ENCODE measurements at regions not wholly inside any gene's neighbourhood (a gene's known extent, or its start where the extent isn't known, plus 50 kb on each side); places are given as distances from the start of the nearest gene placed in this dataset.

DNA sequence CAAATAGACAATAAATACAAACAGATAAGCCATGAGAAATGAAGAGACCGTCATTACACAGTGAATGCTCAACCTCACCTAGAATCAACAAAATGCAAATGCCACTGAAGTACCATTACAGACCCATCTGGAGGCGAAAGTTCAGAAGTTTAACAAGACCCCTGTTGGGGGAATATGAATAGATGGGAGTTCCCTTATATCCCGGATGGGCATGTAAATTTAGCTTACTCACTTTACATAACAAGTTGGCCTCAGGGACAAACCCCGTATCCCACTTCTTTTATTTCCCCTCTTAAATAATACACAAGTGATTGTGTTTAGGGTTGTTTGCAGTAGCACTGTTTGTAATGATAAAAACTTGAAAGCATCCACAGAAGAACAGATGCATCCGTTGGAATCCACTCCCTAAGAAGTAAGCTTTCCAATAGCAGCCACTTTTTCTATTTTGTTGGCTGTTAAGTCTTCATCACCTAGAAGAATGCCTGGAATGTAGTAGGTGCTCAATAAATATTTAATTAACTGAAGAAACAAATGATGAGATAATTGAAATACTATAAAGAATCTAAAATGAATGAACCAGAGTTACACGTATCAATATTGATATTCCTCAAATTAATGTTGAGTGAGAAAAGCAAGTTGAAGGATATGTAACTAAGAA is 1076.3 kb upstream of the TENM3 start:
- TF ChIP-seq, protein P1, sequence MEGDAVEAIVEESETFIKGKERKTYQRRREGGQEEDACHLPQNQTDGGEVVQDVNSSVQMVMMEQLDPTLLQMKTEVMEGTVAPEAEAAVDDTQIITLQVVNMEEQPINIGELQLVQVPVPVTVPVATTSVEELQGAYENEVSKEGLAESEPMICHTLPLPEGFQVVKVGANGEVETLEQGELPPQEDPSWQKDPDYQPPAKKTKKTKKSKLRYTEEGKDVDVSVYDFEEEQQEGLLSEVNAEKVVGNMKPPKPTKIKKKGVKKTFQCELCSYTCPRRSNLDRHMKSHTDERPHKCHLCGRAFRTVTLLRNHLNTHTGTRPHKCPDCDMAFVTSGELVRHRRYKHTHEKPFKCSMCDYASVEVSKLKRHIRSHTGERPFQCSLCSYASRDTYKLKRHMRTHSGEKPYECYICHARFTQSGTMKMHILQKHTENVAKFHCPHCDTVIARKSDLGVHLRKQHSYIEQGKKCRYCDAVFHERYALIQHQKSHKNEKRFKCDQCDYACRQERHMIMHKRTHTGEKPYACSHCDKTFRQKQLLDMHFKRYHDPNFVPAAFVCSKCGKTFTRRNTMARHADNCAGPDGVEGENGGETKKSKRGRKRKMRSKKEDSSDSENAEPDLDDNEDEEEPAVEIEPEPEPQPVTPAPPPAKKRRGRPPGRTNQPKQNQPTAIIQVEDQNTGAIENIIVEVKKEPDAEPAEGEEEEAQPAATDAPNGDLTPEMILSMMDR (IDR thresholded peaks at IDR 0.05; ENCODE audit: control extremely low read depth, extremely low read depth): no peak
- H3K9me3 ChIP-seq (ENCODE audit: control insufficient read depth in 4 of 4, insufficient read depth in 3 of 4, low read length in 3 of 4): peaks cover 0 to 4% (median 0%) of the 10 kb centered on the region in 4 donors
- H3K36me3 ChIP-seq (ENCODE audit: control insufficient read depth in 4 of 4, insufficient read depth in 4 of 4, low read length in 4 of 4): no peaks in the 10 kb centered on the region
- ATAC-seq (ENCODE audit: insufficient read depth, low FRiP score): no peak
- H3K4me3 ChIP-seq: no peak overlapping the region
- no peak for DNase-seq
- no peaks in the 10 kb centered on the region for H3K27me3 ChIP-seq (ENCODE audit: control insufficient read depth in 3 of 3, insufficient read depth in 3 of 3, low read length in 2 of 3)
- H3K4me1 ChIP-seq (ENCODE audit: control insufficient read depth in 5 of 5, insufficient read depth in 5 of 5, low read length in 5 of 5): peaks cover 0 to 7% (median 0%) of the 10 kb centered on the region in 5 donors
- H3K27ac ChIP-seq (ENCODE audit: low read depth in 1 of 2, low read length in 1 of 2): no peak overlapping the region
- H3K9ac ChIP-seq (ENCODE audit: insufficient read depth in 1 of 2, low read length in 2 of 2): no peak overlapping the region
- 55 to 60% methylated on average over 6 of the region's 6 CpGs for WGBS, 2 donors

DNA sequence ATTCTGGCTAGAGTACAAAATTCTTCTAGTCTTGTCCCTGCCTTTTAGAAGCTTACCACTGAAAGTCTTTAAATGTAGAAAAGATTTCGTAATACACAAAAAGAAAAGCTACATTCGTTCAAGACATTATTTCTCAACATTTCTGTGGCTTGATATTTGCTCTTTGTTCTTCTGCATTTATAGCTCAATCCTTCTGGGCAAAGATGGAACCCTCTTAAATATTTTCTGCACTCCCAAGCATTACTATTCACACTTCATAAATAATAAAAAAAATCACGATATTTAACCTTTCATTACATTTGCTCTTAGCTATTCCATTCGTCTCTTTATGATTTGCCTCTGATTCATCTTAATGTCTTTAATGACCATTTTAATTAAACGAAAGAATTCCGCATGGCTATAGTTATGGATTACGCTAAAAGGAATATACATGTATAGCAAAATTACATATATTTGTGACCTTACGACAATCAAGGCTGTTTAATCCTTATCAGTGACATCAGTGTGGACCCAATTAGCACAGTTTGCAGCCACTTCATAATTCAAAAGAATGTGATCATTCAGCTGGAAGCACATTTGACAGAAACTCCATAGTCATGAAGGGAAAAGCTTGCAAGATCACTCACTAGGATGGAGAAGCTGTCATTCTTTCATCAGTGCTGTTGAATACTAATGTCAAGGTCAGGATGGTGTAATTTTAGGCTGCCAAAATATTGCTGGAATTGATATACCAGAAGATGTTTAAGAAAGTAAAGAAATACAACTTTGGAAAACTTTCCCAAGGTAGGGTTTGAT is 1075.0 kb upstream of the TENM3 start:
- TF ChIP-seq, protein P1 (IDR thresholded peaks at IDR 0.05; ENCODE audit: control extremely low read depth, extremely low read depth): no peak

DNA sequence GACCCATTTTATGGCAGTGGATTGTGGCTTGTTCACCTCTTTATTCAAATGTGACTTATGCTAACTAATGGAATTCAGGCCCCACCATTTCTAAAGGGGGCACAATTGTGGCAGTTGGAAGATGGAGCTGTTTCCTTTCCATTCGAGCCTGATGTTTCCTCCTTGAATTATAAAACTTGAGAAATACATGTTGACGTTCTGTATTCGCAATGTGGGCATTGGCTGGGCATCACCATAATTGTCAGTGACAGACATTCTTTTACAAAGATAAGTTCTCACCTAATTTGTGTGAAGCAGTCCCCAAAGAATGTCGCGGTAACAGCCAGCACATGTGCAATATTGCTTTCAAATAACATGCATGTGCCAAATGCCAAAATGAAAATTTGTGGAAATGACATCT is 1070.2 kb upstream of the TENM3 start:
- ATAC-seq (ENCODE audit: insufficient read depth, low FRiP score): no peak
- Histone ChIP-seq H3K9ac (ENCODE audit: insufficient read depth in 1 of 2, low read length in 2 of 2) (no peak overlapping the region), H3K4me1 (ENCODE audit: control insufficient read depth in 5 of 5, insufficient read depth in 5 of 5, low read length in 5 of 5) (no peaks in the 10 kb centered on the region), H3K27me3 (ENCODE audit: control insufficient read depth in 3 of 3, insufficient read depth in 3 of 3, low read length in 2 of 3) (no peaks in the 10 kb centered on the region), H3K4me3 (no peak overlapping the region), H3K36me3 (ENCODE audit: control insufficient read depth in 4 of 4, insufficient read depth in 4 of 4, low read length in 4 of 4) (no peaks in the 10 kb centered on the region), H3K9me3 (ENCODE audit: control insufficient read depth in 4 of 4, insufficient read depth in 3 of 4, low read length in 3 of 4) (peaks cover 0 to 5% (median 0%) of the 10 kb centered on the region in 4 donors), H3K27ac (ENCODE audit: low read depth in 1 of 2, low read length in 1 of 2) (no peak overlapping the region)
- WGBS, 2 donors: 67 to 71% methylated on average over 5 of the region's 5 CpGs
- TF ChIP-seq, protein P1 (IDR thresholded peaks at IDR 0.05; ENCODE audit: control extremely low read depth, extremely low read depth): no peak
- no peak for DNase-seq

More for the DNA sequence above, 1075.0 kb upstream of the TENM3 start:
- DNase-seq (peak in 2 of 3 donors; percentile 57 to 67), ATAC-seq (ENCODE audit: insufficient read depth, low FRiP score) (no peak)
- Histone ChIP-seq H3K9me3 (ENCODE audit: control insufficient read depth in 4 of 4, insufficient read depth in 3 of 4, low read length in 3 of 4) (peaks cover 0 to 4% (median 0%) of the 10 kb centered on the region in 4 donors), H3K4me1 (ENCODE audit: control insufficient read depth in 5 of 5, insufficient read depth in 5 of 5, low read length in 5 of 5) (peaks cover 0 to 3% (median 0%) of the 10 kb centered on the region in 5 donors), H3K27ac (ENCODE audit: low read depth in 1 of 2, low read length in 1 of 2) (no peak overlapping the region), H3K27me3 (ENCODE audit: control insufficient read depth in 3 of 3, insufficient read depth in 3 of 3, low read length in 2 of 3) (no peaks in the 10 kb centered on the region), H3K4me3 (no peak overlapping the region), H3K36me3 (ENCODE audit: control insufficient read depth in 4 of 4, insufficient read depth in 4 of 4, low read length in 4 of 4) (no peaks in the 10 kb centered on the region), H3K9ac (ENCODE audit: insufficient read depth in 1 of 2, low read length in 2 of 2) (no peak overlapping the region)
- WGBS, 2 donors: 74 to 80% methylated on average over 8 of the region's 8 CpGs
